ENCODE measurements at regions not wholly inside any gene's neighbourhood (a gene's known extent, or its start where the extent isn't known, plus 50 kb on each side); places are given as distances from the start of the nearest gene placed in this dataset.

DNA sequence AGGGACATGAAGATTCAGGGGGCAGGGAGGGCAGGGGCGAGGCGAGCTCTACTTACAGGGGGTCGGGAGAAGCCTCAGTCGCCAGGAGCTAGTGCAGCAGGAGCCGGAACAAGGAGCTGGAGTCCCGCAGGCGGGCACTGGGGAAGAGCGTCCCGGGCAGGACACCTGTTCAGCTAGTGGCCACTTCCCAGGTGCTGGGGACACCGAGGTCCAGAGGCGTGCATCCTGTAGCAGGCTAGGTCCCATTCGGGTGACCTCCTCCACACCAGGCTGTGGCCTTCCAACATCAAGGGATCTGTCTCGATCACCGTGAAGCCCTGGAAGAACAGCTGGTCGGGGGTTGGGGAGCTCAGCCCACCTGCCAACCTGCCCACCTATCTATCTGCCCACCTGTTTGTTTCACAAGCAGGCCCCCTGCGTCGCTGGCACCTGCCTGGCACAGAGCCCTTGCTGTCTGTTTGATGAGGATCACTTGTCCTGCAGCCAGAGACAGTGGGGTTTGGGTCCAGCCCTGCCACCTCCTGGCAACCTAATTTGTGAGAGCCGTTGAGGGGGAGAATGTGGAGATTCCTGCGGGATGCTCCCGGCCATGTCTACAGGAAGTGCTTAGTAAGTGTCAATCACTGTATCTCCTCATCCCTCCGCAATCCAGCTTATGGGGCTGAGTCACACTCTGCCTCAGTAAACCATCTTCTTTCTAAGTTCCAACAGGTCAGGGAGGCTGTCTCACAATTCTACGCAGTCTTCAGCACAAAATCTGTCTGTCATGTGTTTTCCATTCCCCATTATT lies 940.9 kb downstream of the BRD1 start:
- TF ChIP-seq, protein P1, sequence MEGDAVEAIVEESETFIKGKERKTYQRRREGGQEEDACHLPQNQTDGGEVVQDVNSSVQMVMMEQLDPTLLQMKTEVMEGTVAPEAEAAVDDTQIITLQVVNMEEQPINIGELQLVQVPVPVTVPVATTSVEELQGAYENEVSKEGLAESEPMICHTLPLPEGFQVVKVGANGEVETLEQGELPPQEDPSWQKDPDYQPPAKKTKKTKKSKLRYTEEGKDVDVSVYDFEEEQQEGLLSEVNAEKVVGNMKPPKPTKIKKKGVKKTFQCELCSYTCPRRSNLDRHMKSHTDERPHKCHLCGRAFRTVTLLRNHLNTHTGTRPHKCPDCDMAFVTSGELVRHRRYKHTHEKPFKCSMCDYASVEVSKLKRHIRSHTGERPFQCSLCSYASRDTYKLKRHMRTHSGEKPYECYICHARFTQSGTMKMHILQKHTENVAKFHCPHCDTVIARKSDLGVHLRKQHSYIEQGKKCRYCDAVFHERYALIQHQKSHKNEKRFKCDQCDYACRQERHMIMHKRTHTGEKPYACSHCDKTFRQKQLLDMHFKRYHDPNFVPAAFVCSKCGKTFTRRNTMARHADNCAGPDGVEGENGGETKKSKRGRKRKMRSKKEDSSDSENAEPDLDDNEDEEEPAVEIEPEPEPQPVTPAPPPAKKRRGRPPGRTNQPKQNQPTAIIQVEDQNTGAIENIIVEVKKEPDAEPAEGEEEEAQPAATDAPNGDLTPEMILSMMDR (IDR thresholded peaks at IDR 0.05) = no peak
- TF ChIP-seq POLR2A (IDR thresholded peaks at IDR 0.05) (no peak), EP300 (IDR thresholded peaks at IDR 0.05) (no peak), POLR2AphosphoS5 (IDR thresholded peaks at IDR 0.05) (no peak)
- DNase-seq = peak; percentile 51
- Histone ChIP-seq H3K27ac (no peak overlapping the region), H3K36me3 (no peaks in the 10 kb centered on the region), H3K4me1 (no peaks in the 10 kb centered on the region), H3K27me3 (peaks cover 2 to 38% (median 27%) of the 10 kb centered on the region in 3 donors), H3K9me3 (no peaks in the 10 kb centered on the region), H3K4me3 (no peak overlapping the region)
- WGBS, 2 donors = 81 to 85% methylated on average over 22 of the region's 22 CpGs
- intact Hi-C loops (cut with DNase I) = no loop called here

DNA sequence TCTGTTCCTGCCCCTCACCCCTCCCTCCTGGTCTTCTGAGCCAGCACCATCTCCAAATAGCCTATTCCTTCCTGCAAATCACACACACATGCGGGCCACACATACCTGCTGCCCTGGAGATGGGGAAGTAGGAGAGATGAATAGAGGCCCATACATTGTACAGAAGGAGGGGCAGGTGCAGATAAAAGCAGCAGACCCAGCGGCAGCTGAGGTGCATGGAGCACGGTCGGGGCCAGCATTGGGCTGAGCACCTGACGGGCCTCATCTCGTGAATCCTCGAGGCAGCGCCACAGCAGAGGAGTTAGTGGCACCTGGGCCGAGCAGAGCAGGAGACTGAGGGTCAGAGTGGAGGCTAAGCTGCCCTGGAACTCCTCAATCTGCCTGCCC lies 941.8 kb downstream of the BRD1 start:
- peaks cover 2 to 38% (median 27%) of the 10 kb centered on the region in 3 donors for H3K27me3 ChIP-seq
- no peak overlapping the region for H3K27ac ChIP-seq
- H3K4me1 ChIP-seq = no peaks in the 10 kb centered on the region
- DNase-seq = peak; percentile 30
- no peak for TF ChIP-seq EP300 (IDR thresholded peaks at IDR 0.05)
- TF ChIP-seq, protein P1 (IDR thresholded peaks at IDR 0.05) = no peak
- TF ChIP-seq POLR2AphosphoS5 (IDR thresholded peaks at IDR 0.05) = no peak
- no peak for TF ChIP-seq POLR2A (IDR thresholded peaks at IDR 0.05)
- intact Hi-C loops (cut with DNase I) = no loop called here
- WGBS, 2 donors = 68 to 74% methylated on average over 9 of the region's 9 CpGs
- no peak overlapping the region for H3K4me3 ChIP-seq
- no peaks in the 10 kb centered on the region for H3K36me3 ChIP-seq
- H3K9me3 ChIP-seq = no peaks in the 10 kb centered on the region

DNA sequence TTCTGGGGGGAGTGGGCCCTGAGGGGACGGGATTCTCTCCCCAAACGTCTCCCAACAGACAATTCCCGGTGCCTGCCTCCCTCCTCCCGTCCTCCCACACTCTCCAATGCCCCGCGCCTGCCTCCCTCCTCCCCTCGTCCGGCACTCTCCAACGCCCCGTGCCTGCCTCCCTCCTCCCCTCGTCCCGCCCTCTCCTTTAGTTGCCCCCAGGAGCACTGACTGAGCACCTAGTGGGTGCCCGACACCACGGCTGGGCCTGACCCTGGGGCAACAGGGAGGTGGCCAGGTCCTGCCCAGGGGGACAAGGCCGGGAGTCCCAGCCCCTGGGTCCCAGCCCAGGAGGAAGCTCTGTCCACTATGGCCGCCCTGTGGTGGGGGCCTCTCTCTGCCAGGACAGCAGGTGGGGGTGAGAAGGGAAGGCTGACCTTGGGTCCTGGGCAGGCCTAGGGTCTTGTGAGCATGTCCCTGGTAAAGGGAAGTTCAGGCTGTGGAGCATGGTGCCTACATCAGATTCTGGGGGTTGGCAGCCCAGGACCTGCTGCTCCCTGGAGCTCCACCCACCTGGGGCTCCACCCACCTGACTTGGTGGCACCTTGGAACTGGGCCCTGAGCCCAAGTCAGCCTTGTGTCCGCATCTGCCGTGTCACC lies 942.3 kb downstream of the BRD1 start:
- DNase-seq = peak; percentile 54
- Histone ChIP-seq H3K4me3 (no peak overlapping the region), H3K4me1 (no peaks in the 10 kb centered on the region), H3K9me3 (no peaks in the 10 kb centered on the region), H3K27ac (no peak overlapping the region), H3K36me3 (no peaks in the 10 kb centered on the region), H3K27me3 (peaks cover 2 to 38% (median 27%) of the 10 kb centered on the region in 3 donors)
- intact Hi-C loops (cut with DNase I) = no loop called here
- no peak for TF ChIP-seq POLR2AphosphoS5 (IDR thresholded peaks at IDR 0.05)
- no peak for TF ChIP-seq EP300 (IDR thresholded peaks at IDR 0.05)
- TF ChIP-seq, protein P1 (IDR thresholded peaks at IDR 0.05) = no peak
- TF ChIP-seq POLR2A (IDR thresholded peaks at IDR 0.05) = no peak
- 61 to 78% methylated on average over 18 of the region's 18 CpGs for WGBS, 2 donors

DNA sequence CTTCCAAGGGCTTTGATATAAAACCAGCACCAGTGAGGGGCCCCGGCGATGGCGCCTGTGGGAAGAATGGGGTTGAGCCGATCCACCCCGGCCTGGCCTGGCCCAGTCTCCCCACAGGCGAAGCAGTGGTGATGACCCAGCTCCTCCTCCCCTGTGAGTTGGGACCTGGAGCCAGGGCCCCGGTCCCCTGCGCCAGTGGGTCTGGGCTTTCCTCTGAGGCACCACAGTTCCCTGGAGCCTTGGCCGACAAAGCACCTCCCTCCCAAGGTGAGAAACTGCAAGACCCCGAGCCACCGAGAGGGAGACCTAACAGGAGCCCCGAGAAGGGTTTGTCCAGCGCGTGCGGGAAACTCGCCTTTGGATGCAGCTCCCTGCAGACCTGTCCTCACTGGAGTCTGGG lies 942.9 kb downstream of the BRD1 start:
- no peak overlapping the region for H3K27ac ChIP-seq
- no peaks in the 10 kb centered on the region for H3K36me3 ChIP-seq
- no peaks in the 10 kb centered on the region for H3K4me1 ChIP-seq
- intact Hi-C loops (cut with DNase I) = no loop called here
- TF ChIP-seq, protein P1 (IDR thresholded peaks at IDR 0.05) = no peak
- TF ChIP-seq POLR2A (IDR thresholded peaks at IDR 0.05) = no peak
- TF ChIP-seq EP300 (IDR thresholded peaks at IDR 0.05) = no peak
- TF ChIP-seq POLR2AphosphoS5 (IDR thresholded peaks at IDR 0.05) = no peak
- WGBS, 2 donors = 84 to 87% methylated on average over 16 of the region's 16 CpGs
- no peak overlapping the region for H3K4me3 ChIP-seq
- H3K27me3 ChIP-seq = peaks cover 2 to 38% (median 27%) of the 10 kb centered on the region in 3 donors
- no peaks in the 10 kb centered on the region for H3K9me3 ChIP-seq
- DNase-seq = peak; percentile 48
